Upper lobe of right lung (tissue), 1 donor: ENCODE measurements at regions not wholly inside any gene's neighbourhood (a gene's known extent, or its start where the extent isn't known, plus 50 kb on each side); places are given as distances from the start of the nearest gene placed in this dataset.

ENCODE experiments used
- ATAC-seq: fragments of 200-7000 bp; cut with Tn5 transposase; one replicate; pipeline ENCODE4 v1.9.1; 2020; ENCODE audit warnings: mild to moderate bottlenecking, moderate library complexity
- DNase-seq: peaks from one replicate; pipeline ENCODE4 v3.0.0-alpha.2; 2020
- H3K27ac ChIP-seq: fragments of 200-600 bp; one replicate; pipeline ENCODE4 v1.8.0; 2022
- H3K27me3 ChIP-seq: fragments of 200-600 bp; one replicate; pipeline ENCODE4 v1.8.0; 2022; ENCODE audit warnings: mild to moderate bottlenecking
- H3K36me3 ChIP-seq: fragments of 200-600 bp; one replicate; pipeline ENCODE4 v1.8.0; 2022
- H3K4me1 ChIP-seq: fragments of 200-600 bp; one replicate; pipeline ENCODE4 v1.8.0; 2022
- H3K4me3 ChIP-seq: fragments of 200-600 bp; one replicate; pipeline ENCODE4 v1.8.0; 2022; ENCODE audit warnings: mild to moderate bottlenecking
- H3K9me3 ChIP-seq: fragments of 200-600 bp; one replicate; pipeline ENCODE4 v1.8.0; 2022
- CTCF ChIP-seq: fragments of 200-600 bp; IDR thresholded peaks from one replicate; pipeline ENCODE4 v1.8.0; 2022; ENCODE audit warnings: antibody characterized with exemption
- intact Hi-C: fragments of 100-400 bp; cut with DNase I; formaldehyde crosslinking; loops from one replicate; pipeline ENCODE4 v1.11.0; 2022
- donor health status: DM: no; HTN: yes; CAD: no; lungs with severe emphysema.

GRCh38 chr1:103190766-103191165, 82.4 kb upstream of the COL11A1 start:
- no peak for DNase-seq
- Histone ChIP-seq H3K27ac (no peak overlapping the region), H3K36me3 (no peaks in the 10 kb centered on the region), H3K4me3 (no peak overlapping the region), H3K4me1 (no peaks in the 10 kb centered on the region), H3K9me3 (no peaks in the 10 kb centered on the region), H3K27me3 (no peaks in the 10 kb centered on the region)
- intact Hi-C loops = no loop called here
- TF ChIP-seq CTCF = no peak
- ATAC-seq = no peak

GRCh38 chr1:103187673-103188072, 79.4 kb upstream of the COL11A1 start:
- no peak for TF ChIP-seq CTCF
- H3K9me3 ChIP-seq = no peaks in the 10 kb centered on the region
- no peak overlapping the region for H3K4me3 ChIP-seq
- no peaks in the 10 kb centered on the region for H3K4me1 ChIP-seq
- no peak for DNase-seq
- H3K27me3 ChIP-seq = no peaks in the 10 kb centered on the region
- H3K36me3 ChIP-seq = no peaks in the 10 kb centered on the region
- no peak overlapping the region for H3K27ac ChIP-seq
- no peak for ATAC-seq
- intact Hi-C loops = no loop called here

GRCh38 chr1:103180660-103181059, 72.3 kb upstream of the COL11A1 start:
- no peaks in the 10 kb centered on the region for H3K36me3 ChIP-seq
- TF ChIP-seq CTCF = no peak
- DNase-seq (no peak), ATAC-seq (no peak)
- H3K9me3 ChIP-seq = no peaks in the 10 kb centered on the region
- no peak overlapping the region for H3K27ac ChIP-seq
- no peak overlapping the region for H3K4me3 ChIP-seq
- H3K27me3 ChIP-seq = no peaks in the 10 kb centered on the region
- intact Hi-C loops = no loop called here
- no peaks in the 10 kb centered on the region for H3K4me1 ChIP-seq

GRCh38 chr1:103177108-103177775, 68.9 kb upstream of the COL11A1 start:
- Histone ChIP-seq H3K4me1 (no peaks in the 10 kb centered on the region), H3K4me3 (no peak overlapping the region), H3K36me3 (no peaks in the 10 kb centered on the region), H3K27ac (no peak overlapping the region), H3K27me3 (no peaks in the 10 kb centered on the region), H3K9me3 (no peaks in the 10 kb centered on the region)
- intact Hi-C loops = no loop called here
- DNase-seq (no peak), ATAC-seq (no peak)
- no peak for TF ChIP-seq CTCF

- H3K27ac ChIP-seq = no peak overlapping the region
- H3K27me3 ChIP-seq = no peaks in the 10 kb centered on the region
- intact Hi-C loops = no loop called here
- H3K9me3 ChIP-seq = no peaks in the 10 kb centered on the region
- DNase-seq (no peak), ATAC-seq (no peak)
- TF ChIP-seq CTCF = no peak
- H3K4me3 ChIP-seq = no peak overlapping the region
- H3K36me3 ChIP-seq = no peaks in the 10 kb centered on the region
- H3K4me1 ChIP-seq = no peaks in the 10 kb centered on the region
These were observed 62.8 kb upstream of the COL11A1 start for GRCh38 chr1:103171041-103171590.
